HL-60 (cell line): ENCODE measurements at regions not wholly inside any gene's neighbourhood (a gene's known extent, or its start where the extent isn't known, plus 50 kb on each side); places are given as distances from the start of the nearest gene placed in this dataset.

Experiments
- DNase-seq, 2 experiments: peaks; one replicate each; pipeline ENCODE4 v3.0.0-alpha.2; 2010 to 2020; ENCODE audit warnings: low read depth in 1 of 2, low spot score in 1 of 2
- H3K27ac ChIP-seq: fragments of 250-450 bp; sonication (Bioruptor Pico); replicated peaks from 2 replicates; pipeline ENCODE4 v1.5.1; 2020; ENCODE audit warnings: mild to moderate bottlenecking, moderate library complexity
- H3K27me3 ChIP-seq: fragments of 250-450 bp; sonication (Bioruptor Pico); 2 replicates; pipeline ENCODE4 v1.5.1; 2021; ENCODE audit warnings: mild to moderate bottlenecking, moderate library complexity; ENCODE audit not compliant: insufficient read depth, poor library complexity, severe bottlenecking
- H3K4me3 ChIP-seq: replicated peaks from 2 replicates; pipeline ENCODE4 v1.5.1; 2011; ENCODE audit warnings: mild to moderate bottlenecking, control low read depth, low read length; ENCODE audit not compliant: insufficient read depth
- GABPA ChIP-seq: IDR thresholded peaks from 2 replicates; pipeline ENCODE4 v1.6.1; 2012; ENCODE audit warnings: low read depth
- POLR2AphosphoS5 ChIP-seq: IDR thresholded peaks from 2 replicates; pipeline ENCODE4 v1.6.1; 2012; ENCODE audit warnings: low read depth
- SPI1 ChIP-seq: IDR thresholded peaks from 2 replicates; pipeline ENCODE4 v1.6.1; 2012; ENCODE audit warnings: low read depth, mild to moderate bottlenecking, borderline replicate concordance
- TF ChIP-seq, protein P1 (sequence below): IDR thresholded peaks from one replicate; pipeline ENCODE4 v1.5.1; 2011; ENCODE audit warnings: low read length, control low read depth, inconsistent platforms; ENCODE audit not compliant: insufficient read depth
- TF ChIP-seq, protein P2 (sequence below): IDR thresholded peaks from 2 replicates; pipeline ENCODE4 v1.6.1; 2012; ENCODE audit warnings: low read depth; ENCODE audit not compliant: insufficient replicate concordance

DNA sequence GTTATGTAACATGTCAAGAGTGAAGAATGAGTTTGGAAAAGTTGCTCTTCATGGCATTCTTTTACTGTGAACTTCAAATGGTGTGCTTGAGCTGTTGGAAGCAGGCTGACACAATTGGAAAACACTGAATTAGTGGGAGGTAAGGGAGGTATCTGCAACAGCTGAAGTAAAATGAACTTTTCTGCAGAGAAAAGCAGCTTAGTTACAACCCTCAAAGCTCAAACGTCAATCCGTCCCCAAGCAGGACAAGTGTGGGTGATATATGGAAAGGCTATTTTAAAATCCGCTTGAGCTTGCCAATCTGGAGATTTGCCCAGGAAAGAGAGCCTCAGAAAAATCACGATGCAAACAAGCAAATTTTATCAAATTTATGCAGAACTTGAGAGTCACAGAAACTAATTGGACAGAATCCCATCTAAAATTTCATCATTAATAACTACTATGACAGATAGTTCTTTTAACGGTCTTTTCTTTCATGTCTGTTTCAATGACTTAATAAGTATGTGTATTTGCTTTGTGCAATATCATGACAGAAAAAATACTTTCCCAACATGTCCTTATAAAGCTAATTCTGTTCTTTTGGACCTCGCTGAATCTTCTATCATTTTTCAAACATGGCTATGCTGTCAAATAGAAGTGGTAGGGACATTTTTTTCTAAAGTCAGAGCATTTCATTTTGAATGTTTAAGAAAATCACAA is 266.6 kb upstream of the SLITRK3 start:
- no peak for DNase-seq
- TF ChIP-seq, protein P1, sequence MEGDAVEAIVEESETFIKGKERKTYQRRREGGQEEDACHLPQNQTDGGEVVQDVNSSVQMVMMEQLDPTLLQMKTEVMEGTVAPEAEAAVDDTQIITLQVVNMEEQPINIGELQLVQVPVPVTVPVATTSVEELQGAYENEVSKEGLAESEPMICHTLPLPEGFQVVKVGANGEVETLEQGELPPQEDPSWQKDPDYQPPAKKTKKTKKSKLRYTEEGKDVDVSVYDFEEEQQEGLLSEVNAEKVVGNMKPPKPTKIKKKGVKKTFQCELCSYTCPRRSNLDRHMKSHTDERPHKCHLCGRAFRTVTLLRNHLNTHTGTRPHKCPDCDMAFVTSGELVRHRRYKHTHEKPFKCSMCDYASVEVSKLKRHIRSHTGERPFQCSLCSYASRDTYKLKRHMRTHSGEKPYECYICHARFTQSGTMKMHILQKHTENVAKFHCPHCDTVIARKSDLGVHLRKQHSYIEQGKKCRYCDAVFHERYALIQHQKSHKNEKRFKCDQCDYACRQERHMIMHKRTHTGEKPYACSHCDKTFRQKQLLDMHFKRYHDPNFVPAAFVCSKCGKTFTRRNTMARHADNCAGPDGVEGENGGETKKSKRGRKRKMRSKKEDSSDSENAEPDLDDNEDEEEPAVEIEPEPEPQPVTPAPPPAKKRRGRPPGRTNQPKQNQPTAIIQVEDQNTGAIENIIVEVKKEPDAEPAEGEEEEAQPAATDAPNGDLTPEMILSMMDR: no peak
- TF ChIP-seq, protein P2, sequence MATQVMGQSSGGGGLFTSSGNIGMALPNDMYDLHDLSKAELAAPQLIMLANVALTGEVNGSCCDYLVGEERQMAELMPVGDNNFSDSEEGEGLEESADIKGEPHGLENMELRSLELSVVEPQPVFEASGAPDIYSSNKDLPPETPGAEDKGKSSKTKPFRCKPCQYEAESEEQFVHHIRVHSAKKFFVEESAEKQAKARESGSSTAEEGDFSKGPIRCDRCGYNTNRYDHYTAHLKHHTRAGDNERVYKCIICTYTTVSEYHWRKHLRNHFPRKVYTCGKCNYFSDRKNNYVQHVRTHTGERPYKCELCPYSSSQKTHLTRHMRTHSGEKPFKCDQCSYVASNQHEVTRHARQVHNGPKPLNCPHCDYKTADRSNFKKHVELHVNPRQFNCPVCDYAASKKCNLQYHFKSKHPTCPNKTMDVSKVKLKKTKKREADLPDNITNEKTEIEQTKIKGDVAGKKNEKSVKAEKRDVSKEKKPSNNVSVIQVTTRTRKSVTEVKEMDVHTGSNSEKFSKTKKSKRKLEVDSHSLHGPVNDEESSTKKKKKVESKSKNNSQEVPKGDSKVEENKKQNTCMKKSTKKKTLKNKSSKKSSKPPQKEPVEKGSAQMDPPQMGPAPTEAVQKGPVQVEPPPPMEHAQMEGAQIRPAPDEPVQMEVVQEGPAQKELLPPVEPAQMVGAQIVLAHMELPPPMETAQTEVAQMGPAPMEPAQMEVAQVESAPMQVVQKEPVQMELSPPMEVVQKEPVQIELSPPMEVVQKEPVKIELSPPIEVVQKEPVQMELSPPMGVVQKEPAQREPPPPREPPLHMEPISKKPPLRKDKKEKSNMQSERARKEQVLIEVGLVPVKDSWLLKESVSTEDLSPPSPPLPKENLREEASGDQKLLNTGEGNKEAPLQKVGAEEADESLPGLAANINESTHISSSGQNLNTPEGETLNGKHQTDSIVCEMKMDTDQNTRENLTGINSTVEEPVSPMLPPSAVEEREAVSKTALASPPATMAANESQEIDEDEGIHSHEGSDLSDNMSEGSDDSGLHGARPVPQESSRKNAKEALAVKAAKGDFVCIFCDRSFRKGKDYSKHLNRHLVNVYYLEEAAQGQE: no peak
- TF ChIP-seq POLR2AphosphoS5: no peak
- TF ChIP-seq SPI1: no peak
- no peak for TF ChIP-seq GABPA
- Histone ChIP-seq H3K4me3 (no peak overlapping the region), H3K27ac (no peak overlapping the region), H3K27me3 (no peaks in the 10 kb centered on the region)

DNA sequence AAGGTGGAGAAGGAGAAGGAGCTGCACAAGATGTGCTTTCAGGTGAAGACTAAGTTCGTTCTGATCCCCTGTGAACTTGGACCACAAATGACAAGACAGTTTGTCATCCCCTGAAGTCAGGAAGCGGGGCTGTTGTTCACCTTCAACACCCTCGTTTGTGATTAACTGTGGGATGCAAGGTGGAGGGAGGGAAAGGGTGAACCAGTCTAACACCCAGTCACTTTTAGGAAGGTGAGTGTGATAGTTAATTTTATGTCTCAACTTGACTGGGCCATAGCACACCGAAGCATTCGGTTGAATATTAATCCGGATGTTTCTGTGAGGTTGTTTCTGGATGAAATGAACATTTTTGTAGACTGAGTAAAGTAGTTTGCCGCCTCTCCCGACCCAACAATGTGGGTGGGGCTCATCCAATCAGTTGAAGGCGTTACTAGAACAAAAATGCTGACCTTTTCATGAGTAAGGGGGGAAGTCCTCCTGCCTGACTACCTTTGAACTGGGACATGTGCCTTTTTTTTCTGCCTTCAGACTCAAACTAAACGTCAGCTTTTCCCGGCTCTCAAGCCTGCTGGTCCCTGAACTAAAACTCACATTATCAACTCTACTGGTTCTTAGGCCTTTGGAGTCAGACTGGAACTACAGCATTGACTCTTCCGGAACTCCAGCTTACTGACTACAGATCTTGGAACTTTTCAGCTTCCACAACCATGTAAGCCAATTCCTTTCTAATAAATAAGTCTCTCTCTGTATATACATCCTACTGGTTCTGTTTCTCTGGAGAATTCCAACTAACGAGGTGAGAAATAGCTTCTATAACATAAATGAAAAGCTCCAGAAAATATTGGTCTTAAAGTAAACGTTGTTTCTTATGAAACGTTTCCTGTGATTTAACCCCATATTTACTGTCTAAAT is 264.0 kb upstream of the SLITRK3 start:
- Histone ChIP-seq H3K4me3 (no peak overlapping the region), H3K27me3 (no peaks in the 10 kb centered on the region), H3K27ac (no peak overlapping the region)
- TF ChIP-seq GABPA (no peak), POLR2AphosphoS5 (no peak), SPI1 (no peak)
- TF ChIP-seq, protein P1: no peak
- TF ChIP-seq, protein P2: no peak
- no peak for DNase-seq

DNA sequence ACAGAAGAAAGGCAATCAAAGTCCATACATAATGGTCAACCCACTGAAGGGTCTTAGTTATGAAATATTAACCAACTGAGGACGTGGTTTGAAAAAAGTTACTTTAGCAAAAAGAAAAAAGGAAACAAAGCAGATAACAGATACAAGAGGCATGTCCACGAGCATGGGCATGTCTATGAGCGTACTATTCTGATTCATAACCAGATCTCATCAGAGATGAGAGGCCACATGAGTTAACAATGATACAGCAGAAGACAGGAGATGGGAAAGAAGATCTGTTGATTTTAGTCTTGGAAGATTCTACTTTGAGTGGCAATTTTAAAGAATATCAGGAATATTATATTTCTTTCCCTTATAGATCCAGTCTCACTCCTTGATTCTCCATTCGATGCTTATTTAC is 262.9 kb upstream of the SLITRK3 start:
- Histone ChIP-seq H3K4me3 (no peak overlapping the region), H3K27me3 (no peaks in the 10 kb centered on the region), H3K27ac (no peak overlapping the region)
- TF ChIP-seq, protein P2: no peak
- TF ChIP-seq SPI1 (no peak), POLR2AphosphoS5 (no peak), GABPA (no peak)
- TF ChIP-seq, protein P1: no peak
- DNase-seq: no peak
